B cell (primary cell): ENCODE measurements at regions not wholly inside any gene's neighbourhood (a gene's known extent, or its start where the extent isn't known, plus 50 kb on each side); places are given as distances from the start of the nearest gene placed in this dataset.

ENCODE experiments used
- ATAC-seq: fragments of 200-7000 bp; cut with Tn5 transposase; one replicate; pipeline ENCODE4 v1.10.0; 2021; ENCODE audit warnings: low read depth, mild to moderate bottlenecking, moderate number of reproducible peaks, moderate library complexity
- CTCF ChIA-PET: fragments of 350-600 bp; sonication (Branson Sonifier 250); formaldehyde crosslinking; loops from one replicate; lab custom pipeline; 2021; ENCODE audit warnings: antibody characterized with exemption, inconsistent platforms; lab: Charles Lee
- POLR2A ChIA-PET: fragments of 350-600 bp; sonication (Branson Sonifier 250); formaldehyde crosslinking; loops from one replicate; lab custom pipeline; 2021; ENCODE audit warnings: antibody characterized with exemption; lab: Charles Lee
- DNase-seq: peaks from one replicate; pipeline ENCODE4 v3.0.0; 2013
- H2AFZ ChIP-seq: 2 replicates; pipeline ENCODE4 v1.6.1; 2012; ENCODE audit warnings: mild to moderate bottlenecking, low read depth, low read length; ENCODE audit not compliant: insufficient read depth, poor library complexity, severe bottlenecking
- H3K27ac ChIP-seq, 2 donors: 1 replicate in 1 of 2; 2 replicates in 1 of 2; pipeline ENCODE4 v1.5.1; 2012 to 2013; ENCODE audit warnings: low read length in 2 of 2, mild to moderate bottlenecking in 2 of 2, moderate library complexity in 1 of 2
- H3K27me3 ChIP-seq, 4 experiments: fragments of 200-600 bp in 1 of 4; sonication (generic) in 1 of 4; replicated peaks in 1 of 4; 1 replicate in 2 of 4; 2 replicates in 2 of 4; pipeline versions ENCODE4 v1.6.1 to v1.7.0; 2013 to 2016; ENCODE audit warnings: low read length in 3 of 4, mild to moderate bottlenecking in 2 of 4, mixed read lengths in 1 of 4, moderate library complexity in 1 of 4; ENCODE audit not compliant: insufficient read depth in 4 of 4, control insufficient read depth in 3 of 4; ENCODE audit errors: control extremely low read depth in 1 of 4
- H3K36me3 ChIP-seq, 2 experiments: replicated peaks in 1 of 2; 1 replicate in 1 of 2; 2 replicates in 1 of 2; pipeline versions ENCODE4 v1.6.1 to v1.7.1; 2013; ENCODE audit warnings: low read length in 1 of 2; ENCODE audit not compliant: insufficient read depth in 2 of 2, control insufficient read depth in 1 of 2; ENCODE audit errors: control extremely low read depth in 1 of 2, extremely low read depth in 1 of 2
- H3K4me1 ChIP-seq, 2 donors: fragments of 200-600 bp in 1 of 2; sonication (generic) in 1 of 2; 1 replicate in 1 of 2; 2 replicates in 1 of 2; pipeline versions ENCODE4 v1.5.1 to v1.6.1; 2013 to 2017; ENCODE audit warnings: low read length in 2 of 2; ENCODE audit not compliant: control insufficient read depth in 2 of 2, insufficient read depth in 2 of 2
- H3K4me2 ChIP-seq: replicated peaks from 2 replicates; pipeline ENCODE3; 2012; ENCODE audit warnings: mild to moderate bottlenecking, low read depth, low read length; ENCODE audit not compliant: poor library complexity, severe bottlenecking
- H3K4me3 ChIP-seq, 5 experiments: fragments of 200-600 bp in 1 of 5; sonication (generic) in 1 of 5; 1 replicate in 3 of 5; 2 replicates in 2 of 5; pipeline versions ENCODE4 v1.5.1 to v1.7.0; 2011 to 2016; ENCODE audit warnings: low read length in 4 of 5, mild to moderate bottlenecking in 4 of 5, low read depth in 2 of 5, control low read depth in 1 of 5, moderate library complexity in 1 of 5; ENCODE audit not compliant: insufficient read depth in 1 of 5; ENCODE audit errors: control extremely low read depth in 1 of 5, extremely low read depth in 1 of 5
- H3K79me2 ChIP-seq: fragments of 200-600 bp; sonication (generic); one replicate; pipeline ENCODE4 v1.6.0; 2016; ENCODE audit warnings: low read length; ENCODE audit not compliant: control insufficient read depth, insufficient read depth
- H3K9ac ChIP-seq: fragments of 200-600 bp; sonication (generic); 2 replicates; pipeline ENCODE4 v1.6.1; 2017; ENCODE audit warnings: mild to moderate bottlenecking, low read length, moderate library complexity
- H3K9me3 ChIP-seq, 3 donors: one replicate each; pipeline versions ENCODE4 v1.6.1 to v1.7.1; 2013; ENCODE audit warnings: low read length in 2 of 3; ENCODE audit not compliant: control insufficient read depth in 2 of 3, insufficient read depth in 1 of 3; ENCODE audit errors: control extremely low read depth in 1 of 3
- H4K20me1 ChIP-seq: 2 replicates; pipeline ENCODE4 v1.6.0; 2012; ENCODE audit warnings: mild to moderate bottlenecking, low read length; ENCODE audit not compliant: insufficient read depth, control insufficient read depth, poor library complexity, severe bottlenecking
- H3K27ac Mint-ChIP-seq: one replicate; pipeline ENCODE4 v1.8.0; 2021; ENCODE audit warnings: mixed read lengths
- H3K27me3 Mint-ChIP-seq: one replicate; pipeline ENCODE4 v1.8.0; 2021; ENCODE audit warnings: mixed read lengths
- H3K4me1 Mint-ChIP-seq: one replicate; pipeline ENCODE4 v1.8.0; 2021; ENCODE audit warnings: mixed read lengths
- H3K4me3 Mint-ChIP-seq: one replicate; pipeline ENCODE4 v1.8.0; 2021; ENCODE audit warnings: mixed read lengths
- H3K9me3 Mint-ChIP-seq: one replicate; pipeline ENCODE4 v1.8.0; 2022; ENCODE audit warnings: mixed read lengths; ENCODE audit not compliant: insufficient read depth
- CTCF ChIP-seq: fragments of 200-600 bp; IDR thresholded peaks from one replicate; pipeline ENCODE4 v1.8.0; 2022; ENCODE audit warnings: antibody characterized with exemption, mild to moderate bottlenecking
- EZH2 ChIP-seq: IDR thresholded peaks from 2 replicates; pipeline ENCODE4 v1.6.1; 2012; ENCODE audit warnings: borderline replicate concordance, low read depth, mild to moderate bottlenecking, moderate library complexity, low read length; ENCODE audit not compliant: insufficient read depth, poor library complexity, severe bottlenecking
- WGBS: methylation state at CpG from one replicate; pipeline ENCODE4 v1.1.5; 2013; ENCODE audit warnings: missing lambda C conversion rate; ENCODE audit not compliant: insufficient coverage; 5-methylcytosine and 5-hydroxymethylcytosine counted together
- intact Hi-C: fragments of 100-400 bp; cut with micrococcal nuclease; formaldehyde crosslinking; loops from one replicate; pipeline ENCODE4 v1.10.0; 2022

- no peaks in the 10 kb centered on the region for H3K9me3 Mint-ChIP-seq
- POLR2A ChIA-PET: no interaction called here
- H3K79me2 ChIP-seq: no peaks in the 10 kb centered on the region
- H3K4me1 ChIP-seq: no peaks in the 10 kb centered on the region
- H3K9me3 ChIP-seq: peaks cover 0 to 5% (median 0%) of the 10 kb centered on the region in 3 donors
- CTCF ChIA-PET: no interaction called here
- H2AFZ ChIP-seq: no peak overlapping the region
- H3K27ac Mint-ChIP-seq: no peak overlapping the region
- DNase-seq: no peak
- intact Hi-C loops: no loop called here
- no peak overlapping the region for H3K4me3 Mint-ChIP-seq
- WGBS: no CpG with 5 or more reads among the region's 3 CpGs
- ATAC-seq: no peak
- no peak overlapping the region for H3K9ac ChIP-seq
- no peaks in the 10 kb centered on the region for H3K36me3 ChIP-seq
- H3K27ac ChIP-seq: no peak overlapping the region
- H3K27me3 Mint-ChIP-seq: peaks cover under 1% of the 10 kb centered on the region
- TF ChIP-seq CTCF (no peak), EZH2 (no peak)
- no peaks in the 10 kb centered on the region for H3K4me1 Mint-ChIP-seq
- H4K20me1 ChIP-seq: no peaks in the 10 kb centered on the region
- no peak overlapping the region for H3K4me3 ChIP-seq
- H3K4me2 ChIP-seq: no peak overlapping the region
- H3K27me3 ChIP-seq: no peaks in the 10 kb centered on the region
Measured at GRCh38 chr11:79634905-79635304, 194.1 kb upstream of the TENM4 start.

GRCh38 chr11:79627281-79627680 lies 186.5 kb upstream of the TENM4 start:
- peaks cover 17% of the 10 kb centered on the region for H3K27me3 Mint-ChIP-seq
- no peak overlapping the region for H3K27ac Mint-ChIP-seq

More at GRCh38 chr11:79627281-79627680, 186.5 kb upstream of the TENM4 start:
- Histone ChIP-seq H2AFZ (no peak overlapping the region), H3K79me2 (no peaks in the 10 kb centered on the region), H3K4me2 (no peak overlapping the region), H3K27me3 (peaks cover 0 to 3% (median 0%) of the 10 kb centered on the region in 4 experiments), H3K9me3 (peaks cover 0 to 6% (median 1%) of the 10 kb centered on the region in 3 donors), H3K4me3 (no peak overlapping the region), H3K36me3 (no peaks in the 10 kb centered on the region), H4K20me1 (no peaks in the 10 kb centered on the region), H3K9ac (no peak overlapping the region), H3K4me1 (no peaks in the 10 kb centered on the region), H3K27ac (no peak overlapping the region)
- Mint-ChIP-seq H3K4me1 (no peaks in the 10 kb centered on the region), H3K9me3 (no peaks in the 10 kb centered on the region), H3K4me3 (no peak overlapping the region)
- TF ChIP-seq EZH2 (no peak), CTCF (no peak)
- POLR2A ChIA-PET: no interaction called here
- no peak for ATAC-seq
- intact Hi-C loops: no loop called here
- 95% methylated on average over 3 of the region's 6 CpGs for WGBS
- DNase-seq: no peak
- CTCF ChIA-PET: no interaction called here
